GM19025 (cell line): ENCODE measurements at regions not wholly inside any gene's neighbourhood (a gene's known extent, or its start where the extent isn't known, plus 50 kb on each side); places are given as distances from the start of the nearest gene placed in this dataset.
"Not testable (repeated sequence)": the region's sequence is repeated elsewhere in the genome, so short reads cannot be mapped to it uniquely, and the experiment has no call there.

ENCODE experiments used
- ATAC-seq: cut with Tn5 transposase; IDR thresholded peaks from one replicate; pipeline ENCODE4 v1.9.1; 2021; ENCODE audit warnings: mild to moderate bottlenecking, low read depth, moderate library complexity; ENCODE audit not compliant: unreplicated experiment

DNA sequence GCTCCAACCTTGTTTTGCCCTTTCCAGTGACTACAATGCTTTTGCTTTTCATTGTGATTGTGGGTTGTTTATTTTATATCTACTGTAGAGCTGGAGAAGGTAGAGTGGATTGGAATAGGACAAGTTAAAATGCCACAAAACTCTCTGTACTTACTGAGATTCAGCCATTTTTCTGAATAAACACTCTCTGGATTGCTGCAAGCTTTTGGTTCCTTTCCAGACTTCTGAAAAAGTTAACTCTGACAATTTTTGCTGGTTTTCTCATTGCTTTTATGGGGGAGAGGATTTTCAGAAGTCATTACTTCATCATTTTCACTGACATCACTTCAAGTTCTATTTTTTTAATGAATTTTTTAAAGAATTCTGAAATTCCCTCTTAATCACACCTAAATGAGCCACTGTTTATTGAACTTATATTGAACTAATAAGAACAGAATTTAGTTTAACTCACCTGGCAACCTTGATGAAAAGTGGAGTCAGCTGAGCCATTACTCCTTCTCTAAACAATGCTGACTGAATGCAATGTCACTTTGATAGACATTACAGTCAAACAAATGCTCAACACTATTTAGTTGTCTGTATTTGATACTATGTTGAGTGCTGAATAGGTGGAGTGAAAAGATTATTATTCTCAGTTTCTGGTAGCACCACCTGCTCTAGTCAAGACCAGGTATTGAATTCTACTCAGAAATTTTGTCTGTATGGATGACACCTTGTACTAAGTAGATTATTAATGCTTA lies 303.5 kb downstream of the DLEU7 start:
- no peak for ATAC-seq

DNA sequence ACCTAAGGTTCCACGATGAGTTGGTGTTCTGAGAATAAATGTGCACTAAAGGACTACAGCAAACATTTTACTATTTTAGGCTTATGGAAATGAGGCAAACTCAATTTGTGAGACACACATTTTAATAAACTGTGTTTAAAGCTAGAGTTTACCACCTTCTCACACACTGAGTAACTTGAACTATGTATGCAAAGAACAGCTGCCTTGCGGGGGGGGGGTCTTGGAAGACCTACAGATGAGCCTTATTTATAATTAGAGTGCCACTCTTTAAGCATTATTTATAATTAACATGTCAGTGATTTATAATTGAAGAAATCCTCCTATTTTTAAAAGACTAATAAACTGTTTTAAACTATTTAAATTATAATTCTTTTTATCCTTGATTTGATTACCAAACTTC lies 300.4 kb downstream of the DLEU7 start:
- no peak for ATAC-seq

DNA sequence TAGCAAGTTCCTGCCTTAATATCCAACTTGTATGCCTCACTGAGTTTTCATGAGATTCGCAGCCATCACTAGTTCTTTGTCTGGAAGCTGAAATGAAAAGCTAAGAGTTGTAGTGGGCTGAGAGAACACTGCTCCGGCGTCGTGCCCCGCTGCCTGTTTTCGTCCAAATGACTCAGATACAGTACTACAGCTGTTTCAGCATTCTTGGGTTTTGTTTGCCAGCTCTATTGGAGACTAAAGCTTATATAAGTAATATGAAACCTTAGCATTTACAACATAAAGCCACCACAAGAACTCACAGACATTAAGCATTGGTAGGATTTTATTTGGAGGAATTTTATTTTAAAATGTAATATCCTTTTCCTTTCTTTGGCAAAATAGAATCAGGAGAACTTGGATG lies 299.7 kb downstream of the DLEU7 start:
- ATAC-seq = no peak

DNA sequence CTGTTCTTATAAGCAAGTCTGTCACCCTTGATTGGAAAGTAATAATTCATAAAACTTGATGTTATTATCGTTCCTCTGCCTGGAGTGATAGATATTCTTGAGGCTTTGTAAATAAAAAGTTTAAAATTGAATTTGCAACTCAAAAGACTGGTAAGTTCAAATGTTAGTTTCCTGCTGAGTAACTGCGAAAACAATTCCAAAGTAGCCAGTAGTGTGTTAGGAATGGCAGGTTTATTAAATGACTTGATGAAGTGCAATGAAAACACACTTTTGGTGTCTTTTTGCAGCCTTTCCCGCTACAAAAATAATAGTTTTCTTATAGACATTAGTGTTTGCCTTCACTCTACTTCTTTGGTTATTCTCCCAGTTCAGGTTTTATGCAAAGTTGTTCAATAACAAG lies 299.3 kb downstream of the DLEU7 start:
- ATAC-seq = no peak

DNA sequence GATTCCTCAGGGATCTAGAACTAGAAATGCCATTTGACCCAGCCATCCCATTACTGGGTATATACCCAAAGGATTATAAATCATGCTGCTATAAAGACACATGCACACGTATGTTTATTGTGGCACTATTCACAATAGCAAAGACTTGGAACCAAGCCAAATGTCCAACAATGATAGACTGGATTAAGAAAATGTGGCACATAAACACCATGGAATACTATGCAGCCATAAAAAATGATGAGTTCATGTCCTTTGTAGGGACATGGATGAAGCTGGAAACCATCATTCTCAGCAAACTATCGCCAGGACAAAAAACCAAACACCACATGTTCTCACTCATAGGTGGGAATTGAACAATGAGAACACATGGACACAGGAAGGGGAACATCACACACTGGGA lies 296.3 kb downstream of the DLEU7 start:
- ATAC-seq = not testable (repeated sequence)

DNA sequence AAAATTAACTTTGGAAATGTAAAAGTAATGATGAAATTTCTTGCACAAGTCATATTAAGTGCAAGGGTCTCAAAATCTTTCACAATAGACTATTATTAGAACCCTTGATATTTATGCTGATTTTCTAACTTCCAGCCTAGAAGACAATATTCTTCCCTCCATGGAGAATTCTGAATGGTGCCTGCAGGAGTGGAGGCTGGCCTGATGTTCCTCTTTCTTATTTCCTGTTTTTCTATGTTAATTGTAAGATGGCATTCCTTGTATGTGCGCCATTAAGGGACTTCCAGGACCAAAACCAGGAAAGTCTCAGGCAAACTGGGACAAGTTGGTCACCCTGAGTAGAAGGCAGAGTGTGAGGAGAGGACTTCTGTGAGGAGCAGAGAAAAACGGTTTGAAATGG lies 294.9 kb downstream of the DLEU7 start:
- ATAC-seq = no peak

DNA sequence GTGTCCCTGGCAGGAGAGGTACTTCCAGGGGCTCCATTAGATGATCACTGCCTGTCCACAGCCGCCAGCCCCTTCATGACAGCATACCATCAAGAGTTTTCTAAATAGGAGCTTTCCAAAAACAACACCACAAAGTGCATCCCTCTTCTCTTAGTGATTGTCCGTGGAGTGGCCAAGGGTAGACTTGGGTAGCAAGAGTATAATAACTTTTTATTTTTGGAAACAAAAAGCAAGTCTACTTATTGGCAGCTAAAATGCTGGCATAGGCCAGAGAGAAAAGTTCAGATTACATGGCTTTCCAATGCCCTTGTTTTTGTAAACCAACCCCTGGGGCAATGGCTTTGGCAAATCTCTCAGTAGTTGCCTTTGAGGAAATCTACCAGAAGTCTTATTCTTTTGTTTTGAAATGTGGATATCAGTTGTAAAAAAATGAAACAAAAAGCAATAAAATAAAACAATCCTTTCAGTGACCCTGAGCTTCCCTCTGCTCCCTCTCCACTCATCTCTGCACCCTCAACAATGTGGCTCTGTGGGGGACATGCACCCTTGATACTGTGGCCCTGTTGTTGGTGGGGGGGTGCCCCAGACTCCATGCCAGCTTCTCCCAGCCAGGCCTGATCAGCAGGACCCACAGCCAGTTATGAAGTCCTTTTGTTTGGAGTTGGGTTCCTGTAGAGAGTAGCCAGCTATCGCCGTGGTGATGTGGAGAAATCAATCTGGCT lies 294.1 kb downstream of the DLEU7 start:
- no peak for ATAC-seq

DNA sequence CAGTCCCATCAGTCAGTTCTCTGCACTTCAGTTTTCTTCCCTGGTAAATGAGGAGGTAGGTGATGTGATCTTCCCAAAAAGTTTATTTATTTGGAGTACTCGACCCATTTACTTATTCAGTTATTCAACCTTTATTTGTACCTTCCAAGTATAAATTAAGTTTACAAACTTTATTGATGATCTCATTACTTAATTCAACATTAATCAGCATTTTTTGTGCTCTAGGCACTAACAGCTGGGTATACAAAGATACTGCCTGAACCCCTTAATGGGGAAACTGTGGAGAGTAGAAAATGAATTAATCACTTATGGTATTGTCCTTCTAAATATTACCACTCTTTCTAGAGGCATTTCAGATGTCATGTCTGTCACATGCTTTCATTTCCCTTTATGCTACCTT lies 293.3 kb downstream of the DLEU7 start:
- no peak for ATAC-seq

DNA sequence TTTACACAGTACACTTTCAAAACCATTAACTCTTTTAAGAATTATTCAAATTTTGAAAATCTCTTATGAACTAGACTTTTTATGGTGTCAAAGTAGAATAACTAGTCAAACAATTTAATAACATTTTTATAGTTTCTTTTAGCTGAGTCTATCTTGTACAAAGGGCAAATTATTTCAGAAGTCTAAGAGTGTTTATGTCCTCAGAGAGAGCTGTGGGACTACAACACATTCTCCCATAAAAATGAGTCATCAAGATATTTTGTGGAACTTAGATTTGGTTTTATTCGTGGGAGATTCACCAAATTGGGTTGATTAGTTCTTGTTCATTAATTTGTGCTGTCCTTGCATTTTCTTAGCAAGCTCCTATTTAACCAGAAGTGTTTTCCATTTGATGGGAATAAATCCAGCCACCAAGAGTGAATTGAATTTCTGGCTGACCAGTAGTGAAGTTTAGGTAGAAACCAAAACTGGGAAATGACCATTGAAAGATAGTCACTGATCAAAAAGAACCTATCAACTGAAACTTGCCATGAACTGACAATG lies 291.0 kb downstream of the DLEU7 start:
- no peak for ATAC-seq

DNA sequence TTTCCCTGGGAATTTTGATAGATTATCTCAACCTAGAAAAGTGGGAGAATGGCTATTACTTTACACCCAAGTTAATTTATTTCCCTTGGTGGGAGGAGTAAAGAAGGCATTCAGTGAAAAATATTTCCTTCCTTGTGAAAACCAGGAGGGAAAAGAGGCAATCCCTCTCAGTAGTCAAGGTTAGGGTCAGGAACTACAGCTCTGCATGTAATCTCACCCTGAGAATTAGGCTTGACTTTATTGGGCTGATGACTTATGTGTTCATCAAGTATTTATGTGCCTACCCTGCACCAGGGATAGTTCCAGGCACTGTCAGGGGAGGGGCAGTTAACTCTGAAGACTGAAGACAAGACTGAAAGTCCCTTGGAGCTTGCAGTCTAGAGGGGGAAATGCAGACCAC lies 281.8 kb downstream of the DLEU7 start:
- ATAC-seq = no peak

DNA sequence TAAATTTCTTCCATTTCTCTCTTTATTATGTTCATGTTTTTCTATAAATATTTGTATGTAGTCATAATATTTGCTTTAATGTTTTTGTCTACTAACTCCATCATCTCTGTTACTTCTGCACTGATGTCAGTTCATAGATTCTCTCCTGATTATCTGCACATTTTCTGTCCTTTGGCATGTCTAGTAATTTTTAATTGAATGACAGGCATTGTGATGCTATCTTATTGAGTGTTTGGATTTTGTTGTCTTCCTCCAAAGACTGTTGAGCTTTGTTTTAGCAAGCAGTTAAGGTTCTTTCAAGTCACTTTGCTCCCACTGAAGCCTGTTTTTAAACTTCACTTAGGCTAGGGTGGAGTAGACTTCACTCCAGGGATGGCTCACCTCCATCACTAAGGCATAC lies 276.8 kb downstream of the DLEU7 start:
- no peak for ATAC-seq

DNA sequence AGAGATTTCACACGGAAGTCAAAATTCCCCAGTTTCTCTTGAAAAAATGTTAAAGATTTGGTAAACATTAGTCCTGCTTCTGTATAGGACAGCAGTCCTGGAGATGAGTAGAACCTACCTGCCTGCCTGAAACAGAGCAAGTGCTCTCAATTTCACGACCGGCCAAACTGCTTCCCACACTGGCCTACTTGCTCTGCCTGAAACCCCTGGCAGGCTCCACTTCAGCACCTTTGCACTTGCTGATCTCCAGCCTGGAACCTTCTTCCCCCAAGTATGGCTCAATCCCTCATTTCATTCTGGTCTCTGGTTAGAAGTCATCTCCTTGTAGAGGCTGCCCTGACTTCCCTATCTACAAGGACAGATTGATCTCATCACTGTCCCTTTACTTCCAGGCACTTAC lies 271.4 kb downstream of the DLEU7 start:
- ATAC-seq = no peak

DNA sequence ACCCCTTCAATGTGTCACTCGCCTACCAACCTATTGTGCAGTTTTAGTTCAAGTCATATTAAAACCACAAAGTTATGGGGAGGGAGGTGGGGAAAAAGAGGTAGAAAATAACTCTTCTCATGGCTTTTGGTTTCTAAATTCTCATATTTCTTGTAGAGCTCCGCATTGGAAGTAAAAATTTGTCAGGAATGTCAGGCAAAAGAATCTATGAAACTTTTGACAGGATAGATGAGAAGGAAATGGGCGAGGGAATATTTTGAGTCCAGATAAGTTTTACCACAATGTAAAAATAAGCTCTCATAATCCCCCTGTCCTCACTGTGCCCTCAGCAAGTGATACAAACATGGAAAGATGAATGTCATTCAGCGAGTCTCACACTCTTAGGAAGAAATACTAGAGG lies 270.4 kb downstream of the DLEU7 start:
- ATAC-seq = no peak

DNA sequence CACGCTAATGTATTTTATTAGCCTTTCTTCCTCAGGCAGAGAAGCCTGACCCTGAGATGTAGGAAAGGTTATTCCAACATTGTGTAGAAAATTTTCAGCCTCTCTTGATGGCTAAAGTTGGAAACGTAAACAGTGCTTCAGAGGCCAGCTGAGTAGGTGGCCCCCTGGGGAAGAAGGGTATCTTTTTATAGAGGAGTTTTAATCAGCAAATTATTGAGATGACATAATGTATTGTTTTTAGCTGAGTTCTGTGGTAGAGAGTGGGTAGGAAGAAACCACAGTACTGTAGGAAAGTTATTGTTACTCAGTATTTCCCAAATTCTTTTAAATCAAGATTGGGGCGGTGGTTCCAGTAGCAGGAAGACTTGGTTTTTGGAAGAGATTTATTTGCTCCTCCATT lies 268.8 kb downstream of the DLEU7 start:
- no peak for ATAC-seq

DNA sequence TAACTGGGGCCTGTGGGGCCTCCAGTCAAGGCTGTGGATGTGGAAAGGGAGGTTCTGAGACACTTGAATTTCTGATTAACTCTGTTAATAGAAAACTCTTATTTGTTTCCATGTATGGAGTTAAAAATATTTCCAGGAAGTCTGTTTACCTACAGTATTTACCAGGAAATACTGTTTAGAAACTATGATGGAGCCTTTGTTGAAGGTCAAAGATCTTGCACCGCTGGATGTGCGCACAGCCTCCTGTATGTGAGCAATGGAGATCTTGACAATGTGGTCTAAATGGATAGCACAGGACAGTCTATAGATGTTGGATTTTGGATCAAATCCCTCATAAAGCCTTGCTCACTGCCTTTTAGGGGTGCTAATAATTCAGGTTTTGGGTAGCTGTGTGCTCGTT lies 268.4 kb downstream of the DLEU7 start:
- ATAC-seq = no peak

DNA sequence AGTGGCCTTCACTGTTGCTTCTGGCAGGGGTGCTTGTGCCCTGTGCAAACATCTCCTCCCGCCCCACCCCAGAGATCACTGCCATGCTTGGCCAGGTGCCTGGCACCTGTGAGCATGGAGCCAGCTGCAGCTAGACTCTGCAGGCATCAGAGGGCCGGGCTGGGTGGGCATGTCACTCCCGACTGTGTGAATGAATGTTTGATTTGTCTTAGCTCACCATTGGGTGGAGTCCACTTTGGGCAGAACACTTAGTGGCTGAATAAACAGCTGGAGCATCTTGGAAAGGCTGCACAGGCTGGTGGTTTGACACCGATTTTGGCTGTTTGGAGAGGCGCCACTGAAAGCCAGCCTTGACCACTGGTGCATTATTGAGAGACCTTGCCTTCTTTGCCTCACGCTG lies 267.3 kb downstream of the DLEU7 start:
- ATAC-seq = no peak

DNA sequence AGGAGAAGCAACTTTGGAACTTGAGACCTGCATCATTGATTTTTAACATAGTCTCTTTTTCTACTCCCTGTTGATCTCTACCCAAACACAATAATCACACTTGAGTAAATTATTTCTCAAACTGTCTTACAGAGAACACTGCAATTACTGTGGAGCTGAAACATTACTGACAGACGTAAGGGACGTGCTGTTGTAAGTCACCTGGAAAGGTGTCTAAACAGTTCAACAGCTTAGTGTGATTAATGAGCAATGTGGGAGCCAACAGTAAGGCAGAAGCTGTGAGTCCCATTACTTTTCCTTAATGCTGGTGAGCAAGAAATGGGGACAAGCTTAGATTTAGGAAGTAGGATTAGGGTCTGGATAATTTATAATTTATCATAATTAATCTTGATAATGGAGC lies 265.7 kb downstream of the DLEU7 start:
- no peak for ATAC-seq

DNA sequence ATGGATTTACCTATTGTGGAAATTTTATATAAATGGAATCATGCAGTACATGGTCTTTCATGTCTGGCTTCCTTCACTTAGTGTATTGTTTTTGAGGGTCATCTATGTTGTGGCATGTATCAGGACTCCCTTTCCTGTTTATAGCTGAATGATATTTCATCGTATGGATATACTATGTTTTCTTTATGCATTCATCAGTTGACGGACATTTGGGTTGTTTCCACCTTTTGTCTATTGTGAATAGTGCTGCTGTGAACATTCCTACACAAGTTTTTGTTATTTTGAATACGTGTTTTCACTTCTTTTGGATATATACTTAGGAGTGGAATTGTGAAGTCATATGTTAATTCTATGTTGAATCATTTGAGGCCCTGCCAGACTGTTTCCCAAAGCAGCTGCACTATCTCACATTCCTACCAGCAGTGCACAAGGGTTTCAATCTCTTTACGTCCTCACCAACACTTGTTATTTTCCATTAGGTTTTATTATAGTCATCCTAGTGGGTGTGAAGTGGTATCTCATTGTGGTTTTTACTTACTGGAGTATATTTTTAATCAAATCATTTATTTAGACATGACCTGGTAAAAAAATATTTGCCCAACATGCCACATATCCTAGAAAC lies 262.7 kb downstream of the DLEU7 start:
- ATAC-seq = no peak

DNA sequence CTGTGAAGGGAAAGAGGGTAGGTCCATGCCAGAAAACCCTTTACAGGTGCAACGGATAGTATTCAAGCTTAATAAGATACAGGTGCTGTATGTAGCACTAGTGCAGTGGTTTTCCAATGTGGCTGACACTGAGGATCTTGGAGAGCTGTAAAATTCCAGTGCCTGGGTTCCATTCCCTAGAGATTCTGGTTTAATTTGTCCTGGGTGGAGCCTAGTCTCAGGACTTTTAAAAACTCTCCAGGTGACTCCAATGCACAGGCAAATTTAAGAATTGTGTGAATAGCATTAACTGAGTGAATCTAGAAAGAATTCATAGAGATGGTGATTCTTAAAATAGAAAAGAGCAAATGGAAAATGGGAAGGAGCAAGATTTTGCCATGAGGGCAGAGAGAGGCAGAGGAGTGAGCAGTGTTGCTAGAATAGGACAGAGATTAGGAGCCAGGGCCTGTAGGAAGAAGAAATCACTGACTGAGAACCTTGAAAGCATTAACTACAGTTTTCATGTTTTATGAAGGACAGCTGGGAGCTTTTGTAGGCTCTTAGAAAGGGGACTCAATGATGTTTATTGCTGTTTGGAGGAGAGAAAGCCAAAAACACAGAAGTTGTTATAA lies 261.8 kb downstream of the DLEU7 start:
- no peak for ATAC-seq

DNA sequence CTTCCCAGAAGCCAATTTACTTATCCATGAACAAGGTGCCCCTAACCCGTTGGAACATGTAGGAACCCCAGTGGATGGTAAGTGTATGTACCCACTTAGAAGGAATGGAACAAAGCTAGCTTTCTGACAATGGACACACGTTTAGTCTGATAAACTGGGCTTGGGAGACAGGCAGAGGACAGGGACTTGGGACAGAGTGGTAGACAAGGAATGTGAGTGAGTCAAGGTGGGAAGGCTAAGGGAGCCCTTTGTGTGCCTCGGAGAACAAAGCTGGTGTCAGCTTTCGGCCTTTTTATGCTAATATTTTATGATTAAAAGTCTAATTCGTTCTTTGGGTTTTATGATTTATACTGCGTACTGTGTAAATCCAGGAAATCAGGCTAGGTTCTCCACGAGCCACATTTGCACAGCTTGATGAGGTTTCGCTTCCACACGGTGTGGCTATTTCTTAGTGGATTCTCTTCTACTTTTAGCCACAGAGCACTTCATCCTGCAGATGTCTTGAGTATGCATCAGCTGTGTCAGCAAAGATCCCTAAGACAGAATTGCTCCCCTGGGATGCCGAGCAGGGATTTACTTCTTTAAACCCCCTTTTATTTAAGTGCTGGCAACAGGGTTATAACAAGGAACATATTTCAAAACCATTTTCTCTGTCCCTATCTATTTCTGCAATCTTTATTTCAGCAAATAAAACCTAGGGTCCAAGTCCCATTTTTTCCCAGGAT lies 258.5 kb downstream of the DLEU7 start:
- ATAC-seq = no peak
